ENCODE measurements at regions not wholly inside any gene's neighbourhood (a gene's known extent, or its start where the extent isn't known, plus 50 kb on each side); places are given as distances from the start of the nearest gene placed in this dataset.

DNA sequence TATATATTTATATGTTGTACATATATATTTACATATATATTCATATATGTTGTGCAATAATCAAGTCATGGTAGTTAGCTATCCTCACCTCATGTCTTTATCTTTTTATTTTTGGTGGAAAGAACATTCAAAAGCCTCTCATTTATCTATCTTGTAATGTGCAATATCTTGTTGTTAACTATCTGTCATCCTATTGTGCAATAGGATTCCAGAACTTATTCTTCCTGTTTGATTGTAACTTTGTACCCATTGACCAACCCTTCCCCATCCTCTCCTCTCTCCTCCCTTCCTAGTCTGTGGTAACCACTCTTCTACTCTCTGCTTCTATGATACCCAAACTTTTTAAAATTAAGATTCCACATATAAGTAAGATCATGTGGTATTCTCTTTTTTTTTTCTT is 115.6 kb upstream of the PDGFD start:
- no peak for FAIRE-seq
- no peak for DNase-seq (ENCODE audit: low spot score)

- FAIRE-seq = no peak
- no peak for DNase-seq (ENCODE audit: low spot score)
Measured at GRCh38 chr11:104275992-104276391, 112.0 kb upstream of the PDGFD start.

DNA sequence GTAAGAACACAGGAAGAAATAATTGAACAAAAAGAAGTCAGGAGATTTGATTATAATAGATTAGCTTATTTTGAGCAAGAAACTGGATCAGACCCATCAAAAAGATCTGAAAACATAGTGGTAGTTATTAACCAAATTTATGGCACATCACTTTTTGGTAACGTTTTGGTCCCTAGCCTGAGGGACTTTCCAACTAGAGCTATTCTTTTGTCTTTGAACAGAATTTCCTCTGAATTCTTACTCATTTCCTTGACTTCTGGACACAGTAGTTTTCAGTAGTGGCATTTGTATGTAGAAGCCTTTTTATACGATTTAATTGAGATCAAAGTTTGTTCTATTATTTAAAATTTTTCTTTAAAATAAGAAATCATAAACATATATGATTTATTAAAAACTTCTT is 96.5 kb upstream of the PDGFD start:
- DNase-seq (ENCODE audit: low spot score) (no peak), FAIRE-seq (no peak)

GRCh38 chr11:104259121-104259610 is 95.2 kb upstream of the PDGFD start:
- FAIRE-seq = no peak
- DNase-seq (ENCODE audit: low spot score) = no peak

- no peak for DNase-seq (ENCODE audit: low spot score)
- no peak for FAIRE-seq
Measured at GRCh38 chr11:104256525-104256924, 92.6 kb upstream of the PDGFD start.

DNA sequence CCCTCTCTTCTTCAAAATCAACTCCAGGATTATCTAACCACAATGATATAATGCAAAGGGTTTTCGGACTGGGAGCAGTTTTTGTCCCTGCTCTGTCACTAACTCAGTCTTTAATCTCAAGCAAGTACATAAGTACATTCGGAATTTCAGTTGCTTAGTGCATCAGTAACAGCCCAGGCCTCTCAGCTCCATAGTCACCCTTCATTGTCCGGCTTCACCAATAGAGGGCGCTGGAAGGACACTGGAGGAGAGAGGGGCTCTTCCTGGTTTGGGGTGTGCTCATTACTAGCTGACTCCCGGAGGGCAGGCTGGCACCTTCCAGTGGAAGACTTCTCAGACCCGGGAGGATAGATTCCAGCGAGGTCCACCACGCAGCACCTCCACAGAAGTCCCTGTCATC is 90.4 kb upstream of the PDGFD start:
- peak; percentile 68 for DNase-seq (ENCODE audit: low spot score)
- no peak for FAIRE-seq

GRCh38 chr11:104246590-104246989 is 82.6 kb upstream of the PDGFD start:
- no peak for FAIRE-seq
- no peak for DNase-seq (ENCODE audit: low spot score)

DNA sequence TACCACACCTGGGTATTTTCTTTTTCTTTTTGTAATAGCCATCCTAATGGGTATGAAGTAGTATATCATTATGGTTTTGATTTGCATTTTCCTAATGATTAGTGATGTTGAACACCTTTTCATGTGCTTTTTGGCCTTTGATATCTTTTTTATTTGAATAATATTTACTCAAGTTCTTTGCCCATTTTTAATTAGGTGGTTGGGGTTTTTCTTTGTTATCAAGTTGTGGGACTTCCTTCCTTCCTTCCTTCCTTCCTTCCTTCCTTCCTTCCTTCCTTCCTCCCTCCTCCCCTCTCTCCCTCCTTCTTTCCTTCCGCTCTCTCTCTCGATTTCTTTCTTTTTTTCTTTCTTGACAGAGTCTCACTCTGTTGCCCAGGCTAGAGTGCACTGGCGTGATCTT is 75.0 kb upstream of the PDGFD start:
- DNase-seq (ENCODE audit: low spot score) (no peak), FAIRE-seq (no peak)

DNA sequence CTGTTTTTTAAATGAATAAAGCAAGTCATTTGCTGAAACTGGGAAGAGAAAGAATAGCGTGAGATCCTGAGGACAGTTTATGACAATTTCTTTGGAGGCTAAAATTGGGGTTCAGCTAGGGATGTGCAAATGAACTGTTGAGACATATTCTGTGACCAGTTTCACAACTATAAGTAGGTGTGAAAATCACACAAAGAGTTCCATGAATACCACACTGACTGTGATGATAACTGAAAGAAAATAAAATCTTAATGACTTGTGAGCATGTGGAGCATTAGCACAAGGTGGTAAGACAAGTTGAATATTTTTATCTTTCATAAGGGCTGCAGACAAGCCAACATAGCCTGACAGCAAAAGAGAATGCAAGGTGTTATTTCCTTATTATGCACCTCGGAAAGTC is 61.1 kb upstream of the PDGFD start:
- FAIRE-seq = no peak
- DNase-seq (ENCODE audit: low spot score) = no peak

- DNase-seq (ENCODE audit: low spot score) = no peak
Measured at GRCh38 chr11:104222464-104222863, 58.5 kb upstream of the PDGFD start.

DNA sequence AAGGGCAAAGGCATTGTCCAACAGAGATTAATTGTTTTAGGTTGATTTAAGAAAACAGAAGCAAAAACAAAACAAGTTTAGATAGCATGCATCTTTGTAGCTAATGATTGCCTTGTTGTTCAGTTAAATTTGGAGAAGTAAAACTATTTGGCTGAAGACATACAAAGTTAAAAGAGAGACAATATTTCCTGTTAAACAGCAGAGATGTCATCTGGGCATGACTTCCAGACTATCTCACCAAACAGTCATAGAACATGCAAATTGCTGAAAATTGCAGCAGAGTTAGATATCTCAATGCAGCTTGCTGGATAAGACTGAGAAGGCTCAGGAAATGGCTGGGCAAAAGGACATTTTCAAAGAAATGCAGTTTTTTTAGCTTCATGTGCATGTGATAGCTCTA is 57.5 kb upstream of the PDGFD start:
- DNase-seq (ENCODE audit: low spot score) (no peak), FAIRE-seq (no peak)

More at GRCh38 chr11:104222464-104222863, 58.5 kb upstream of the PDGFD start:
- no peak for FAIRE-seq

GRCh38 chr11:104219096-104219495 is 55.1 kb upstream of the PDGFD start:
- DNase-seq (ENCODE audit: low spot score) (no peak), FAIRE-seq (no peak)

GRCh38 chr11:104214517-104214916 is 50.6 kb upstream of the PDGFD start:
- DNase-seq (ENCODE audit: low spot score) (no peak), FAIRE-seq (no peak)

Data from urothelium cell line (cell line).